HG02870 (cell line): ENCODE measurements at regions not wholly inside any gene's neighbourhood (a gene's known extent, or its start where the extent isn't known, plus 50 kb on each side); places are given as distances from the start of the nearest gene placed in this dataset.

Experiments used
- ATAC-seq: cut with Tn5 transposase; IDR thresholded peaks from one replicate; pipeline ENCODE4 v1.9.1; 2021; ENCODE audit warnings: mild to moderate bottlenecking, moderate library complexity; ENCODE audit not compliant: unreplicated experiment

GRCh38 chr13:36551445-36551844 is 119.2 kb downstream of the CCNA1 start:
- ATAC-seq = no peak

GRCh38 chr13:36552334-36552733 is 120.0 kb downstream of the CCNA1 start:
- no peak for ATAC-seq

GRCh38 chr13:36553491-36553890 is 120.3 kb upstream of the SERTM1 start:
- ATAC-seq = no peak

- peak; percentile 35 for ATAC-seq
These were observed 118.5 kb upstream of the SERTM1 start for GRCh38 chr13:36555151-36555986.

- no peak for ATAC-seq
These were observed 114.4 kb upstream of the SERTM1 start for GRCh38 chr13:36559375-36559774.

- ATAC-seq = no peak
These were observed 106.3 kb upstream of the SERTM1 start for GRCh38 chr13:36567485-36567884.

- ATAC-seq = no peak
These were observed 103.3 kb upstream of the SERTM1 start for GRCh38 chr13:36570489-36570888.

- no peak for ATAC-seq
These were observed 102.4 kb upstream of the SERTM1 start for GRCh38 chr13:36571444-36571843.

- no peak for ATAC-seq
These were observed 90.8 kb upstream of the SERTM1 start for GRCh38 chr13:36582977-36583376.

- no peak for ATAC-seq
These were observed 74.2 kb upstream of the SERTM1 start for GRCh38 chr13:36599641-36600040.

GRCh38 chr13:36601186-36601585 is 72.6 kb upstream of the SERTM1 start:
- ATAC-seq = no peak

GRCh38 chr13:36606060-36606459 is 67.8 kb upstream of the SERTM1 start:
- no peak for ATAC-seq

GRCh38 chr13:36608474-36608873 is 65.3 kb upstream of the SERTM1 start:
- no peak for ATAC-seq

GRCh38 chr13:36612230-36612629 is 61.6 kb upstream of the SERTM1 start:
- no peak for ATAC-seq

- ATAC-seq = no peak
These were observed 57.1 kb upstream of the SERTM1 start for GRCh38 chr13:36616706-36617105.

GRCh38 chr13:36619535-36619934 is 54.3 kb upstream of the SERTM1 start:
- no peak for ATAC-seq
